HG03460 (cell line): ENCODE measurements at regions not wholly inside any gene's neighbourhood (a gene's known extent, or its start where the extent isn't known, plus 50 kb on each side); places are given as distances from the start of the nearest gene placed in this dataset.
"Not testable (repeated sequence)": the region's sequence is repeated elsewhere in the genome, so short reads cannot be mapped to it uniquely, and the experiment has no call there.

Source experiments
- ATAC-seq: cut with Tn5 transposase; IDR thresholded peaks from one replicate; pipeline ENCODE4 v1.9.1; 2021; ENCODE audit not compliant: unreplicated experiment

GRCh38 chr12:22808860-22809259, 183.9 kb downstream of the ETNK1 start:
- ATAC-seq, result no peak

GRCh38 chr12:22810036-22810435, 185.1 kb downstream of the ETNK1 start:
- ATAC-seq, result no peak

GRCh38 chr12:22812531-22812930, 187.6 kb downstream of the ETNK1 start:
- no peak for ATAC-seq

- ATAC-seq, result no peak
These were observed 197.0 kb downstream of the ETNK1 start for GRCh38 chr12:22821985-22822384.

- ATAC-seq, result no peak
These were observed 201.1 kb downstream of the ETNK1 start for GRCh38 chr12:22826026-22826425.

- not testable (repeated sequence) for ATAC-seq
These were observed 201.5 kb downstream of the ETNK1 start for GRCh38 chr12:22826446-22826981.

- no peak for ATAC-seq
These were observed 203.1 kb downstream of the ETNK1 start for GRCh38 chr12:22828066-22828465.

- no peak for ATAC-seq
These were observed 210.5 kb downstream of the ETNK1 start for GRCh38 chr12:22835431-22835830.

GRCh38 chr12:22850185-22850584, 225.2 kb downstream of the ETNK1 start:
- ATAC-seq, result no peak

GRCh38 chr12:22851532-22851931, 226.6 kb downstream of the ETNK1 start:
- ATAC-seq, result no peak

GRCh38 chr12:22855456-22855855, 230.5 kb downstream of the ETNK1 start:
- no peak for ATAC-seq

- ATAC-seq, result no peak
These were observed 231.2 kb downstream of the ETNK1 start for GRCh38 chr12:22856178-22856577.

GRCh38 chr12:22858849-22859570, 234.0 kb downstream of the ETNK1 start:
- no peak for ATAC-seq

GRCh38 chr12:22860926-22861325, 236.0 kb downstream of the ETNK1 start:
- no peak for ATAC-seq

GRCh38 chr12:22865822-22866221, 240.9 kb downstream of the ETNK1 start:
- no peak for ATAC-seq

GRCh38 chr12:22866406-22866805, 241.4 kb downstream of the ETNK1 start:
- ATAC-seq, result no peak

GRCh38 chr12:22874151-22874550, 249.2 kb downstream of the ETNK1 start:
- no peak for ATAC-seq

- ATAC-seq, result no peak
These were observed 251.3 kb downstream of the ETNK1 start for GRCh38 chr12:22876262-22876661.

- no peak for ATAC-seq
These were observed 254.2 kb downstream of the ETNK1 start for GRCh38 chr12:22879203-22879602.

GRCh38 chr12:22880331-22880730, 255.4 kb downstream of the ETNK1 start:
- no peak for ATAC-seq

GRCh38 chr12:22880807-22881206, 255.8 kb downstream of the ETNK1 start:
- ATAC-seq, result no peak

GRCh38 chr12:22881878-22882385, 257.0 kb downstream of the ETNK1 start:
- no peak for ATAC-seq

- ATAC-seq, result no peak
These were observed 257.6 kb downstream of the ETNK1 start for GRCh38 chr12:22882559-22882958.
